Thyroid gland (tissue), 4 donors: ENCODE measurements at regions not wholly inside any gene's neighbourhood (a gene's known extent, or its start where the extent isn't known, plus 50 kb on each side); places are given as distances from the start of the nearest gene placed in this dataset.

Source experiments
- DNase-seq, 2 donors: peaks; one replicate each; pipeline ENCODE4 v3.0.0-alpha.2; 2019
- H3K27ac ChIP-seq, 3 donors: fragments of 200-600 bp; sonication (generic); 1 replicate in 2 of 3; 2 replicates in 1 of 3; pipeline ENCODE4 v1.5.1; 2016 to 2019; ENCODE audit warnings: mild to moderate bottlenecking in 1 of 3, moderate library complexity in 1 of 3
- H3K27me3 ChIP-seq: fragments of 200-600 bp; sonication (generic); one replicate; pipeline ENCODE4 v1.5.1; 2019
- H3K36me3 ChIP-seq, 2 donors: fragments of 200-600 bp; sonication (generic); one replicate each; pipeline ENCODE4 v1.5.1; 2016 to 2019
- H3K4me1 ChIP-seq, 2 donors: fragments of 200-600 bp; sonication (generic); one replicate each; pipeline ENCODE4 v1.5.1; 2017 to 2019
- H3K4me3 ChIP-seq, 3 donors: fragments of 200-600 bp; sonication (generic); replicated peaks in 1 of 3; 1 replicate in 2 of 3; 2 replicates in 1 of 3; pipeline ENCODE4 v1.5.1; 2016; ENCODE audit warnings: mild to moderate bottlenecking in 1 of 3
- H3K9me3 ChIP-seq: fragments of 200-600 bp; sonication (generic); one replicate; pipeline ENCODE4 v1.5.1; 2017
- POLR2A ChIP-seq, 2 donors: fragments of 450-650 bp; IDR thresholded peaks; one replicate each; pipeline ENCODE4 v1.6.1; 2017; ENCODE audit warnings: antibody characterized with exemption in 2 of 2, mild to moderate bottlenecking in 2 of 2, moderate library complexity in 1 of 2
- WGBS, 2 donors: methylation state at CpG; one replicate each; pipeline ENCODE4 v1.1.5; 2017; 5-methylcytosine and 5-hydroxymethylcytosine counted together
- intact Hi-C: fragments of 100-400 bp; cut with DNase I; formaldehyde crosslinking; loops from one replicate; pipeline ENCODE4 v1.15.1; 2023
- TF ChIP-seq, protein P1 (sequence below), 6 experiments: fragments of 200-600 bp in 3 of 6; fragments of 450-650 bp in 3 of 6; sonication (generic) in 3 of 6; IDR thresholded peaks; one replicate each; pipeline ENCODE4 v1.5.1; 2016 to 2019; ENCODE audit warnings: antibody characterized with exemption in 6 of 6, mild to moderate bottlenecking in 2 of 6, inconsistent platforms in 1 of 6, moderate library complexity in 1 of 6

DNA sequence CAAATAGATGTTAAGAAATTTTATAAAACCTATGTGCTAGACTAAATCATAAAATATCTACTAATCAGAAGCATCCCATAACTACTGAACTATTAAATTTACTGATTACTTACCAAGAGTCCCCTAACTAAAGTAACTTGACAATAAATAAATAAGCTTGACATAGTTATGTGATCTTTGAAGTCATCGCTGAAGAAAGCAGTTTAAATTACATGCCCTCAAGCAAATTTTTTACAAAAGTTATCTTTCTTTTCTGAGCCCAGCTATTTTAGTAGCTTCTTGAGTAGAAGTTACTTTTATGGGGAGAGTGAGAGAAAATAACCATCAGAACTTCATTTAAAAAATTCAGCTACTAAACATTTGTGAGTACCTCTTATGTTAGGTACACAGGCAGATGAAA, 150.9 kb upstream of the FAM241A start:
- Histone ChIP-seq H3K27ac (no peak overlapping the region), H3K27me3 (no peaks in the 10 kb centered on the region), H3K36me3 (no peaks in the 10 kb centered on the region), H3K9me3 (no peaks in the 10 kb centered on the region), H3K4me1 (no peaks in the 10 kb centered on the region), H3K4me3 (no peak overlapping the region)
- DNase-seq, result no peak
- 69 to 81% methylated on average over 1 of the region's 1 CpG for WGBS, 2 donors
- no peak for TF ChIP-seq POLR2A (IDR thresholded peaks at IDR 0.05)
- TF ChIP-seq, protein P1, sequence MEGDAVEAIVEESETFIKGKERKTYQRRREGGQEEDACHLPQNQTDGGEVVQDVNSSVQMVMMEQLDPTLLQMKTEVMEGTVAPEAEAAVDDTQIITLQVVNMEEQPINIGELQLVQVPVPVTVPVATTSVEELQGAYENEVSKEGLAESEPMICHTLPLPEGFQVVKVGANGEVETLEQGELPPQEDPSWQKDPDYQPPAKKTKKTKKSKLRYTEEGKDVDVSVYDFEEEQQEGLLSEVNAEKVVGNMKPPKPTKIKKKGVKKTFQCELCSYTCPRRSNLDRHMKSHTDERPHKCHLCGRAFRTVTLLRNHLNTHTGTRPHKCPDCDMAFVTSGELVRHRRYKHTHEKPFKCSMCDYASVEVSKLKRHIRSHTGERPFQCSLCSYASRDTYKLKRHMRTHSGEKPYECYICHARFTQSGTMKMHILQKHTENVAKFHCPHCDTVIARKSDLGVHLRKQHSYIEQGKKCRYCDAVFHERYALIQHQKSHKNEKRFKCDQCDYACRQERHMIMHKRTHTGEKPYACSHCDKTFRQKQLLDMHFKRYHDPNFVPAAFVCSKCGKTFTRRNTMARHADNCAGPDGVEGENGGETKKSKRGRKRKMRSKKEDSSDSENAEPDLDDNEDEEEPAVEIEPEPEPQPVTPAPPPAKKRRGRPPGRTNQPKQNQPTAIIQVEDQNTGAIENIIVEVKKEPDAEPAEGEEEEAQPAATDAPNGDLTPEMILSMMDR (IDR thresholded peaks at IDR 0.05), result no peak
- intact Hi-C loops, result no loop called here

DNA sequence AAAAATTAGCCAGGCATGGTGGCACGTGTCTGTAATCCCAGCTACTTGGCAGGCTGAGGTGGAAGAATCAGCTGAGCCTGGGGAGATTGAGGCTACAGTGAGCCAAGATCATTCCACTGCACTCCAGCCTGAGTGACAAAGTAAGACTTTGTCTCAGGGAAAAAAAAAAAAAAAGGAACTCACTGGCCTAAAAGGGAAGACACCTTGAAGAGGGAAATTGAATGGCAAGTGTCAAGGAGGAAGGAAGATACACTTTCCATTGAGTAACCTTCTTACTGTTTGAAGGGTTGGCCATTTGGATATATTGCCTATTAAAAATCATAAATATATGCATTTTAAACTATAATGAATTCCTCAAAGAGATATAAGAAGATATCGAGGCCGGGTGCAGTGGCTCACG, 147.5 kb upstream of the FAM241A start:
- intact Hi-C loops, result no loop called here
- no peak for DNase-seq
- H3K27me3 ChIP-seq, result no peaks in the 10 kb centered on the region
- WGBS, 2 donors, result 81 to 87% methylated on average over 4 of the region's 4 CpGs
- no peaks in the 10 kb centered on the region for H3K36me3 ChIP-seq
- no peak overlapping the region for H3K27ac ChIP-seq
- H3K9me3 ChIP-seq, result no peaks in the 10 kb centered on the region
- no peak overlapping the region for H3K4me3 ChIP-seq
- TF ChIP-seq, protein P1 (IDR thresholded peaks at IDR 0.05), result no peak
- no peak for TF ChIP-seq POLR2A (IDR thresholded peaks at IDR 0.05)
- H3K4me1 ChIP-seq, result no peaks in the 10 kb centered on the region

DNA sequence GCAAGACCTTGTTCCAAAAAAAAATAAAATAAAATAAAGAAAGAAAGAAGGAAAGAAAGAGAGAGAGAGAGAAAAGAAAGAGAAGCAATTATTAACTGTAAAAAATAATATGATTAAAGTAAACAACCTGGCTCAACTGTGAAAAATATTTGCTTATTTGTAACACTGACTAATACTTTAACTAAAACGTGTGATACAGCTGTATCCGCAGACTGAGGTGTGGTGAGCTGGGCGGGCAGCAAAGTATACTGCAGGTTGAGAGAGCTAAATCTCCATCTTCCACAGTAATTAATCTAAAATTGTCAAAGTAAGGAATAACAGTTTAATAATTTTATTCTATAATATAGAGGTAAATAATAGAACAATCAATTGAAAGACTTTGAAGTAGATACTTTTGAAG, 145.5 kb upstream of the FAM241A start:
- Histone ChIP-seq H3K27me3 (no peaks in the 10 kb centered on the region), H3K27ac (no peak overlapping the region), H3K4me1 (no peaks in the 10 kb centered on the region), H3K36me3 (no peaks in the 10 kb centered on the region), H3K9me3 (no peaks in the 10 kb centered on the region), H3K4me3 (no peak overlapping the region)
- no peak for TF ChIP-seq POLR2A (IDR thresholded peaks at IDR 0.05)
- TF ChIP-seq, protein P1 (IDR thresholded peaks at IDR 0.05), result no peak
- intact Hi-C loops, result no loop called here
- no peak for DNase-seq
- WGBS, 2 donors, result 80 to 87% methylated on average over 3 of the region's 3 CpGs

DNA sequence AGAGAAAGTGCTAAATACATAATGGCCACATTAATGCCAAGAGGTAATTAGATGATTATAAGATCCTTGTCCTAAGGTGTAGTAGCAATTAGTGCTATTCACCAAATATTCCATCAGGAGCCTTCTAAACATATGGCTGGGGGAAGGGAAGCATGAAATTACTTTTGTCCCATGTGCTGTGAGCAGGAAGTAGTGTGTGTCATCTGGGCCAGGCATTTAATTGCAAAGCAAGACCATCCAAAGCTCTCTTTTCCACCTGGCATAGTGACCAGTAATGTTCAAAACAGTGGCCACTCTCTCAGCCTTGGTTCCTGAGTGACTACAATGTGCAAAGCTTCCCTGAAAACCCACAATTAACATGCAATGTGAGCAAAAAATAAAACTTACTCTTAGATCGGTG, 144.2 kb upstream of the FAM241A start:
- WGBS, 2 donors, result 86 to 92% methylated on average over 1 of the region's 1 CpG
- TF ChIP-seq, protein P1 (IDR thresholded peaks at IDR 0.05), result no peak
- no peak for TF ChIP-seq POLR2A (IDR thresholded peaks at IDR 0.05)
- intact Hi-C loops, result no loop called here

DNA sequence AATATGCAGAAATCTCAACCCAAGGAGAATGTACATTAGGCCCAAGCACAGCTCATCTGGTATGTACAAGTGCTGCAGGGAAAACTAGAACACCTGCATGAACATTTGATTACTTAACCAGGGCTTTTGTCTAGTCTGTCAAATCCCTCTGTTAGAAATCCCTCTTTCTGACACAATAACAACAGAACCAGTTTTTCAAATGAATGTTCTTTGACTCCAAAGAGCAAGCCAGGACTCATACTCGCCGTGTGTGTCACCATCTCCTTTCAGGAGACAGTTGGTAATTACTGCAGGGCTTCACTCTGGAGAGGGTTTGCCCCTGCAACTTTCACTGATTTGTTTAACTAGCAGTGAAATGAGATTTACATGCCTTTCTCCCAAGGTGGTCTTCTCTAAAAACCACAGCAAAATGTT, 143.0 kb upstream of the FAM241A start:
- no peak for TF ChIP-seq POLR2A (IDR thresholded peaks at IDR 0.05)

More for the DNA sequence above, 144.2 kb upstream of the FAM241A start:
- no peak for DNase-seq
- Histone ChIP-seq H3K27me3 (no peaks in the 10 kb centered on the region), H3K9me3 (no peaks in the 10 kb centered on the region), H3K4me3 (no peak overlapping the region), H3K27ac (no peak overlapping the region), H3K36me3 (no peaks in the 10 kb centered on the region), H3K4me1 (no peaks in the 10 kb centered on the region)

More for the DNA sequence above, 143.0 kb upstream of the FAM241A start:
- 33 to 40% methylated on average over 2 of the region's 2 CpGs for WGBS, 2 donors
- no peak overlapping the region for H3K4me3 ChIP-seq
- DNase-seq, result no peak
- no peaks in the 10 kb centered on the region for H3K9me3 ChIP-seq
- H3K36me3 ChIP-seq, result no peaks in the 10 kb centered on the region
- intact Hi-C loops, result no loop called here
- H3K27ac ChIP-seq, result no peak overlapping the region
- no peaks in the 10 kb centered on the region for H3K4me1 ChIP-seq
- no peaks in the 10 kb centered on the region for H3K27me3 ChIP-seq
